Stimulated activated CD4-positive, alpha-beta T cell treated with anti-CD3 and anti-CD28 coated beads, Interleukin-4, amount 100 ng/mL, for 48 hours (primary cell): ENCODE measurements at regions not wholly inside any gene's neighbourhood (a gene's known extent, or its start where the extent isn't known, plus 50 kb on each side); places are given as distances from the start of the nearest gene placed in this dataset.

ENCODE experiments used
- DNase-seq, 2 donors: peaks; one replicate each; pipeline ENCODE4 v3.0.0-alpha.2; 2020; ENCODE audit warnings: low read depth in 2 of 2

GRCh38 chr4:155515444-155516075 lies 138.8 kb upstream of the MAP9 start:
- no peak for DNase-seq

- no peak for DNase-seq
Measured at GRCh38 chr4:155514628-155515027, 137.9 kb upstream of the MAP9 start.

GRCh38 chr4:155512817-155513216 lies 136.1 kb upstream of the MAP9 start:
- DNase-seq = no peak

GRCh38 chr4:155512046-155512445 lies 135.3 kb upstream of the MAP9 start:
- DNase-seq = no peak

- no peak for DNase-seq
Measured at GRCh38 chr4:155510771-155511170, 134.0 kb upstream of the MAP9 start.

- DNase-seq = no peak
Measured at GRCh38 chr4:155509555-155509954, 132.8 kb upstream of the MAP9 start.

- DNase-seq = no peak
Measured at GRCh38 chr4:155506745-155507144, 130.0 kb upstream of the MAP9 start.

GRCh38 chr4:155505321-155505720 lies 128.6 kb upstream of the MAP9 start:
- no peak for DNase-seq

GRCh38 chr4:155497306-155497705 lies 120.5 kb upstream of the MAP9 start:
- no peak for DNase-seq

GRCh38 chr4:155496294-155496626 lies 119.5 kb upstream of the MAP9 start:
- DNase-seq = no peak

GRCh38 chr4:155495572-155496293 lies 119.0 kb upstream of the MAP9 start:
- DNase-seq = no peak

- no peak for DNase-seq
Measured at GRCh38 chr4:155494037-155494718, 117.4 kb upstream of the MAP9 start.

- DNase-seq = no peak
Measured at GRCh38 chr4:155491336-155492120, 114.8 kb upstream of the MAP9 start.

GRCh38 chr4:155489271-155489670 lies 112.5 kb upstream of the MAP9 start:
- DNase-seq = no peak

- DNase-seq = no peak
Measured at GRCh38 chr4:155488691-155489090, 111.9 kb upstream of the MAP9 start.

- no peak for DNase-seq
Measured at GRCh38 chr4:155487210-155487609, 110.4 kb upstream of the MAP9 start.

- DNase-seq = no peak
Measured at GRCh38 chr4:155481150-155481549, 104.4 kb upstream of the MAP9 start.

- DNase-seq = no peak
Measured at GRCh38 chr4:155479835-155480234, 103.1 kb upstream of the MAP9 start.

- DNase-seq = no peak
Measured at GRCh38 chr4:155478336-155478835, 101.6 kb upstream of the MAP9 start.

GRCh38 chr4:155474758-155475157 lies 98.0 kb upstream of the MAP9 start:
- DNase-seq = no peak

- DNase-seq = no peak
Measured at GRCh38 chr4:155473420-155474095, 96.8 kb upstream of the MAP9 start.

GRCh38 chr4:155468282-155468681 lies 91.5 kb upstream of the MAP9 start:
- no peak for DNase-seq
